Mesenchymal stem cell (in vitro differentiated cells and primary cell): ENCODE measurements at regions not wholly inside any gene's neighbourhood (a gene's known extent, or its start where the extent isn't known, plus 50 kb on each side); places are given as distances from the start of the nearest gene placed in this dataset.

Source experiments
- DNase-seq: peaks from one replicate; pipeline ENCODE4 v3.0.0-alpha.2; 2013
- H2AFZ ChIP-seq: one replicate; pipeline ENCODE4 v1.6.1; 2013; ENCODE audit warnings: low read depth, mild to moderate bottlenecking, control low read depth, inconsistent platforms, low read length, moderate library complexity
- H2AK5ac ChIP-seq: 2 replicates; pipeline ENCODE4 v1.6.1; 2013; ENCODE audit warnings: low read length, moderate library complexity, mild to moderate bottlenecking, inconsistent platforms; ENCODE audit not compliant: severe bottlenecking
- H2BK120ac ChIP-seq: one replicate; pipeline ENCODE4 v1.6.1; 2013; ENCODE audit warnings: low read depth, mild to moderate bottlenecking, inconsistent platforms, low read length, moderate library complexity
- H2BK12ac ChIP-seq, 2 experiments: one replicate each; pipeline ENCODE4 v1.6.1; 2013; ENCODE audit warnings: inconsistent platforms in 2 of 2, low read length in 2 of 2, mild to moderate bottlenecking in 2 of 2, moderate library complexity in 2 of 2, control low read depth in 1 of 2
- H2BK15ac ChIP-seq: one replicate; pipeline ENCODE4 v1.6.1; 2013; ENCODE audit warnings: mild to moderate bottlenecking, low read depth, inconsistent platforms; ENCODE audit not compliant: poor library complexity, severe bottlenecking
- H2BK5ac ChIP-seq: 2 replicates; pipeline ENCODE4 v1.6.1; 2013; ENCODE audit warnings: low read depth, mild to moderate bottlenecking, low read length, control low read depth, inconsistent platforms; ENCODE audit not compliant: poor library complexity, severe bottlenecking
- H3K14ac ChIP-seq, 2 experiments: one replicate each; pipeline ENCODE4 v1.6.1; 2013; ENCODE audit warnings: inconsistent platforms in 2 of 2, low read length in 2 of 2, control low read depth in 1 of 2, mild to moderate bottlenecking in 1 of 2, moderate library complexity in 1 of 2
- H3K18ac ChIP-seq, 2 experiments: one replicate each; pipeline ENCODE4 v1.6.1; 2013; ENCODE audit warnings: inconsistent platforms in 2 of 2, low read length in 2 of 2, control low read depth in 1 of 2, low read depth in 1 of 2, mild to moderate bottlenecking in 1 of 2
- H3K23ac ChIP-seq, 2 experiments: one replicate each; pipeline ENCODE4 v1.6.1; 2013; ENCODE audit warnings: inconsistent platforms in 2 of 2, low read length in 2 of 2, mild to moderate bottlenecking in 2 of 2, moderate library complexity in 2 of 2, control low read depth in 1 of 2
- H3K27ac ChIP-seq: 2 replicates; pipeline ENCODE4 v1.5.1; 2013; ENCODE audit warnings: mild to moderate bottlenecking, moderate library complexity, low read length, control low read depth, inconsistent platforms; ENCODE audit not compliant: poor library complexity, severe bottlenecking
- H3K27me3 ChIP-seq, 2 experiments: 2 replicates each; pipeline versions ENCODE4 v1.6.1 to v1.7.0; 2013; ENCODE audit warnings: low read length in 2 of 2, mild to moderate bottlenecking in 2 of 2, moderate library complexity in 2 of 2, control low read depth in 1 of 2, inconsistent platforms in 1 of 2; ENCODE audit not compliant: control insufficient read depth in 1 of 2, insufficient read depth in 1 of 2
- H3K36me3 ChIP-seq, 2 experiments: 2 replicates each; pipeline versions ENCODE4 v1.6.1 to v1.7.0; 2013; ENCODE audit warnings: low read length in 2 of 2, control low read depth in 1 of 2, inconsistent platforms in 1 of 2, low read depth in 1 of 2, mild to moderate bottlenecking in 1 of 2; ENCODE audit not compliant: insufficient read depth in 2 of 2, control insufficient read depth in 1 of 2
- H3K4ac ChIP-seq, 2 experiments: one replicate each; pipeline ENCODE4 v1.6.1; 2013; ENCODE audit warnings: inconsistent platforms in 2 of 2, low read length in 2 of 2, mild to moderate bottlenecking in 2 of 2, moderate library complexity in 2 of 2, control low read depth in 1 of 2, low read depth in 1 of 2
- H3K4me1 ChIP-seq: 2 replicates; pipeline ENCODE4 v1.6.1; 2013; ENCODE audit warnings: low read depth, low read length, control low read depth; ENCODE audit not compliant: control insufficient read depth, insufficient read depth
- H3K4me2 ChIP-seq: 2 replicates; pipeline ENCODE4 v1.6.1; 2013; ENCODE audit warnings: low read length, mild to moderate bottlenecking, inconsistent platforms; ENCODE audit not compliant: poor library complexity, severe bottlenecking
- H3K4me3 ChIP-seq, 2 experiments: 2 replicates each; pipeline versions ENCODE4 v1.5.1 to v1.7.0; 2013; ENCODE audit warnings: low read length in 2 of 2, mild to moderate bottlenecking in 2 of 2, control low read depth in 1 of 2, low read depth in 1 of 2; ENCODE audit not compliant: insufficient read depth in 1 of 2
- H3K79me1 ChIP-seq: replicated peaks from 2 replicates; pipeline ENCODE4 v1.6.1; 2013; ENCODE audit warnings: mild to moderate bottlenecking, control low read depth, low read length, inconsistent platforms; ENCODE audit not compliant: poor library complexity, severe bottlenecking
- H3K9ac ChIP-seq: 2 replicates; pipeline ENCODE4 v1.7.0; 2013; ENCODE audit warnings: mild to moderate bottlenecking, low read length, moderate library complexity
- H3K9me3 ChIP-seq: 2 replicates; pipeline ENCODE4 v1.7.0; 2013; ENCODE audit warnings: mild to moderate bottlenecking, low read length; ENCODE audit not compliant: control insufficient read depth
- H4K8ac ChIP-seq: one replicate; pipeline ENCODE4 v1.6.1; 2013; ENCODE audit warnings: inconsistent platforms, mild to moderate bottlenecking, low read length, moderate library complexity
- H4K91ac ChIP-seq: one replicate; pipeline ENCODE4 v1.6.1; 2013; ENCODE audit warnings: mild to moderate bottlenecking, low read length, inconsistent platforms
- WGBS: methylation state at CpG from one replicate; pipeline ENCODE4 v1.1.7; 2013; ENCODE audit warnings: mixed read lengths; 5-methylcytosine and 5-hydroxymethylcytosine counted together

DNA sequence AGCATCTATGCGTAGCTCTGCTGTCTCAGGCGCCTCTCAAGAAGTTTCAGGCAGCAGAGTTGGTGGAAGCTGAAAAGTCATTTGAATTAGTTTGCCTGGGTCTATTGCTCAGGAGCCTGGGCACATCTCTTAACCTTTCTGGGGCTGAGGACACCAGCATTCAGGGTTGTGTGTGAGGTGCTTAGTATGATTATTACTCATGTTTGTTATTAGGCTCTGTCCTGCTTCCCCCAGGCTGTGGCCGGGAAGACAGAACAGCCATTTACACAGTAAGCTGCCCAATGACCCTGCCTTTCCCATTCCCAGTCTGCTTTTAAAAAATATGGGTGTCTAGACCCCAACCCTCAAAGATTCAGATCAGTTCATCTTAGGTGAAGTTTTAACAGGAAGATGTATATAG is 53.9 kb upstream of the CACNA1E start:
- no peaks in the 10 kb centered on the region for H3K79me1 ChIP-seq
- no peak overlapping the region for H2AK5ac ChIP-seq
- no peak overlapping the region for H3K18ac ChIP-seq
- H3K4ac ChIP-seq = no peak overlapping the region
- H3K9ac ChIP-seq = no peak overlapping the region
- H3K36me3 ChIP-seq = no peaks in the 10 kb centered on the region
- H3K27me3 ChIP-seq = peaks cover 0 to 38% of the 10 kb centered on the region in 2 experiments
- DNase-seq = no peak
- H2BK12ac ChIP-seq = no peak overlapping the region
- no peak overlapping the region for H4K91ac ChIP-seq
- no peak overlapping the region for H3K23ac ChIP-seq
- no peaks in the 10 kb centered on the region for H3K4me1 ChIP-seq
- no peak overlapping the region for H3K14ac ChIP-seq
- H2BK120ac ChIP-seq = no peak overlapping the region
- H2AFZ ChIP-seq = no peak overlapping the region
- H4K8ac ChIP-seq = no peak overlapping the region
- no peaks in the 10 kb centered on the region for H3K9me3 ChIP-seq
- no peak overlapping the region for H2BK5ac ChIP-seq
- no peak overlapping the region for H3K4me2 ChIP-seq
- no peak overlapping the region for H3K27ac ChIP-seq
- no peak overlapping the region for H3K4me3 ChIP-seq
- H2BK15ac ChIP-seq = no peak overlapping the region
- WGBS = 86% methylated on average over 3 of the region's 3 CpGs

DNA sequence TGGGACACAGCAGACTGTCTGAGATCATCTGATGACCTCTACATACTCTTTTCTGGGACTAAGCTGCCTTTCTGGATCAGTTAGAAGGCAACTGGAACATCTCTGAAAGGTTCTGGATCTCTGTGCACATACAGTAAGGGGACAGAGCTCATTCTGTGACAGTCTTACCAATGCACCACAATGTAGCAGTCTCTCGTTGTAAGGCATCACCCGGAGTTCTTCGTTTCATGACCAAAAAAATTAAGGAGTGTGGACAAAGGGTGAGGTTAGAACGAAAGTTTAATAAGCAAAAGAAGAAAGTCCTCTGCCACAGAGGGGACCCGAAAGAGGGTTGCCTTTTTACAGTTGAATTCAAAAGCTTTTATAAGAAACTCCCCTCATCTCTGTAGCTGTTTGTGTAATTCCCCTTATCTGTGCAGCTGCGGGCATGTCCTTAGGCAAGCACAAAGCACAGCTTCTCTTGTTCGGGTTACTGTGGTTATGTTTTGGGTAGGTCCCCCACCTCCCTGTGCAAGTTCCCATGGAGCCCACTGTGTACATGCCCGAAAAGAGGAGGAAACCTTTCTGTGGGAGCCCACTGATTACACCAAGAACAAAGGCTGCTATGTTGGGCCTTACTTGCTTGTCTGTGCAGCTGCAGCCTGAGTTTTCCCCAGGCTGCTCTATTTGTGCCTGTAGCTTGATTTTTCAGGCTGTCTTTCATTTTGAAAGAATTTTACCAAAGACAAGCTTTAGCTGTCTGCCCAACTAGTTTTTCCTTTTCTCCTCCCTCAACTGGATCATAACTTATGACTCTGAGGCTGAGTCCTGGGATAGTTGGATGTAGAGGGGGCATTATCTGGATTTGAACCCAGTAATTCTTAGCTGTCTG is 53.1 kb upstream of the CACNA1E start:
- H3K9me3 ChIP-seq = no peaks in the 10 kb centered on the region
- H2AFZ ChIP-seq = no peak overlapping the region
- no peak overlapping the region for H3K4ac ChIP-seq
- no peak overlapping the region for H4K91ac ChIP-seq
- no peak overlapping the region for H3K27ac ChIP-seq
- no peak overlapping the region for H3K4me2 ChIP-seq
- peaks cover 0 to 41% of the 10 kb centered on the region in 2 experiments for H3K27me3 ChIP-seq
- no peak overlapping the region for H3K14ac ChIP-seq
- no peak overlapping the region for H2AK5ac ChIP-seq
- no peaks in the 10 kb centered on the region for H3K4me1 ChIP-seq
- H2BK120ac ChIP-seq = no peak overlapping the region
- no peak overlapping the region for H2BK12ac ChIP-seq
- no peak overlapping the region for H2BK15ac ChIP-seq
- DNase-seq = no peak
- H3K9ac ChIP-seq = no peak overlapping the region
- WGBS = 76% methylated on average over 8 of the region's 8 CpGs
- H3K23ac ChIP-seq = no peak overlapping the region
- H2BK5ac ChIP-seq = no peak overlapping the region
- H3K79me1 ChIP-seq = no peaks in the 10 kb centered on the region
- no peak overlapping the region for H3K18ac ChIP-seq
- H3K4me3 ChIP-seq = no peak overlapping the region
- H3K36me3 ChIP-seq = no peaks in the 10 kb centered on the region
- no peak overlapping the region for H4K8ac ChIP-seq
